Right ventricle myocardium superior (tissue), 1 donor: ENCODE measurements at regions not wholly inside any gene's neighbourhood (a gene's known extent, or its start where the extent isn't known, plus 50 kb on each side); places are given as distances from the start of the nearest gene placed in this dataset.

ENCODE experiments used
- ATAC-seq: fragments of 200-7000 bp; cut with Tn5 transposase; one replicate; pipeline ENCODE4 v1.9.1; 2020; ENCODE audit warnings: mild to moderate bottlenecking; ENCODE audit not compliant: poor library complexity
- DNase-seq: peaks from one replicate; pipeline ENCODE4 v3.0.0-alpha.2; 2020
- intact Hi-C: fragments of 100-400 bp; cut with DNase I; formaldehyde crosslinking; loops from one replicate; pipeline ENCODE4 v1.11.2; 2022
- donor health status: DM: no; HTN: yes; CAD: no; lungs with severe emphysema.

GRCh38 chr2:216320852-216321251 lies 51.4 kb downstream of the MARCHF4 start:
- ATAC-seq (no peak), DNase-seq (no peak)
- intact Hi-C loops = no loop called here

GRCh38 chr2:216319771-216320170 lies 52.5 kb downstream of the MARCHF4 start:
- no peak for DNase-seq
- ATAC-seq = no peak
- intact Hi-C loops = no loop called here

- DNase-seq (no peak), ATAC-seq (no peak)
- intact Hi-C loops = no loop called here
Observed at GRCh38 chr2:216318521-216318874, 53.8 kb downstream of the MARCHF4 start.

GRCh38 chr2:216317831-216318520 lies 54.3 kb downstream of the MARCHF4 start:
- intact Hi-C loops = no loop called here
- DNase-seq (no peak), ATAC-seq (no peak)

GRCh38 chr2:216316743-216317142 lies 55.5 kb downstream of the MARCHF4 start:
- intact Hi-C loops = no loop called here
- no peak for DNase-seq
- no peak for ATAC-seq

- intact Hi-C loops = no loop called here
- ATAC-seq = no peak
- no peak for DNase-seq
Observed at GRCh38 chr2:216315802-216316603, 56.3 kb downstream of the MARCHF4 start.

GRCh38 chr2:216312441-216312840 lies 59.8 kb downstream of the MARCHF4 start:
- ATAC-seq (no peak), DNase-seq (no peak)
- intact Hi-C loops = no loop called here

- ATAC-seq (no peak), DNase-seq (no peak)
- intact Hi-C loops = no loop called here
Observed at GRCh38 chr2:216308576-216308975, 63.7 kb downstream of the MARCHF4 start.

GRCh38 chr2:216307496-216307895 lies 64.8 kb downstream of the MARCHF4 start:
- ATAC-seq (no peak), DNase-seq (no peak)
- intact Hi-C loops = no loop called here

- DNase-seq (no peak), ATAC-seq (no peak)
- intact Hi-C loops = no loop called here
Observed at GRCh38 chr2:216306868-216307267, 65.4 kb downstream of the MARCHF4 start.

- DNase-seq = no peak
- intact Hi-C loops = no loop called here
- no peak for ATAC-seq
Observed at GRCh38 chr2:216305574-216305973, 66.7 kb downstream of the MARCHF4 start.

- no peak for DNase-seq
- ATAC-seq = no peak
- intact Hi-C loops = no loop called here
Observed at GRCh38 chr2:216302981-216303676, 69.2 kb downstream of the MARCHF4 start.

- ATAC-seq = no peak
- intact Hi-C loops = no loop called here
- DNase-seq = no peak
Observed at GRCh38 chr2:216300906-216301305, 71.4 kb downstream of the MARCHF4 start.

- DNase-seq (no peak), ATAC-seq (no peak)
- intact Hi-C loops = no loop called here
Observed at GRCh38 chr2:216299588-216299987, 72.7 kb downstream of the MARCHF4 start.

- ATAC-seq (no peak), DNase-seq (no peak)
- intact Hi-C loops = no loop called here
Observed at GRCh38 chr2:216298719-216299495, 73.4 kb downstream of the MARCHF4 start.

- ATAC-seq = no peak
- no peak for DNase-seq
- intact Hi-C loops = no loop called here
Observed at GRCh38 chr2:216296856-216297255, 75.4 kb downstream of the MARCHF4 start.

- DNase-seq = no peak
Observed at GRCh38 chr2:216294305-216294704, 78.0 kb downstream of the MARCHF4 start.

GRCh38 chr2:216293883-216294282 lies 78.4 kb downstream of the MARCHF4 start:
- ATAC-seq = no peak
- no peak for DNase-seq
- intact Hi-C loops = no loop called here

More at GRCh38 chr2:216294305-216294704, 78.0 kb downstream of the MARCHF4 start:
- intact Hi-C loops = no loop called here
- no peak for ATAC-seq

GRCh38 chr2:216292886-216293301 lies 79.4 kb downstream of the MARCHF4 start:
- intact Hi-C loops = no loop called here

More at GRCh38 chr2:216292886-216293301, 79.4 kb downstream of the MARCHF4 start:
- no peak for ATAC-seq
- DNase-seq = no peak
